GM23338 (cell line): ENCODE measurements at regions not wholly inside any gene's neighbourhood (a gene's known extent, or its start where the extent isn't known, plus 50 kb on each side); places are given as distances from the start of the nearest gene placed in this dataset.
A peak's percentile ranks its signal among the peaks of the same experiment; 100 is the strongest.

Source experiments
- ATAC-seq: fragments of 200-7000 bp; cut with Tn5 transposase; 3 replicates; pipeline ENCODE4 v1.9.1; 2020
- DNase-seq: peaks from one replicate; pipeline ENCODE4 v3.0.0-alpha.2; 2015; ENCODE audit warnings: low spot score
- H2AFZ ChIP-seq: fragments of 200-600 bp; sonication (generic); 2 replicates; pipeline ENCODE4 v1.8.0; 2016; ENCODE audit warnings: antibody characterized with exemption, mild to moderate bottlenecking, moderate library complexity
- H3F3A ChIP-seq: fragments of 200-600 bp; sonication (generic); replicated peaks from 2 replicates; pipeline ENCODE4 v1.8.0; 2017; ENCODE audit warnings: antibody characterized with exemption, mixed run types, low read depth
- H3K27ac ChIP-seq: fragments of 200-600 bp; sonication (generic); 2 replicates; pipeline ENCODE4 v1.6.1; 2016; ENCODE audit warnings: low read depth
- H3K27me3 ChIP-seq: fragments of 200-600 bp; sonication (generic); 2 replicates; pipeline ENCODE4 v1.8.0; 2016; ENCODE audit warnings: mild to moderate bottlenecking, mixed run types, moderate library complexity; ENCODE audit not compliant: insufficient read depth
- H3K36me3 ChIP-seq: fragments of 200-600 bp; sonication (generic); 2 replicates; pipeline ENCODE4 v1.8.0; 2016; ENCODE audit warnings: mild to moderate bottlenecking; ENCODE audit not compliant: insufficient read depth
- H3K4me1 ChIP-seq: fragments of 200-600 bp; sonication (generic); 2 replicates; pipeline ENCODE4 v1.8.0; 2016; ENCODE audit warnings: mild to moderate bottlenecking, moderate library complexity; ENCODE audit not compliant: insufficient read depth
- H3K4me2 ChIP-seq: fragments of 200-600 bp; sonication (generic); 2 replicates; pipeline ENCODE4 v1.7.1; 2017; ENCODE audit warnings: mixed run types
- H3K4me3 ChIP-seq: fragments of 200-600 bp; sonication (generic); 2 replicates; pipeline ENCODE4 v1.6.1; 2016; ENCODE audit warnings: mixed run types
- H3K79me2 ChIP-seq: fragments of 200-600 bp; sonication (generic); replicated peaks from 2 replicates; pipeline ENCODE4 v1.8.0; 2017; ENCODE audit warnings: mild to moderate bottlenecking; ENCODE audit not compliant: insufficient read depth
- H3K9me2 ChIP-seq: fragments of 200-600 bp; sonication (generic); 2 replicates; pipeline ENCODE4 v1.8.0; 2017; ENCODE audit not compliant: insufficient read depth
- H4K20me1 ChIP-seq: fragments of 200-600 bp; sonication (generic); replicated peaks from 2 replicates; pipeline ENCODE4 v1.8.0; 2017; ENCODE audit warnings: mild to moderate bottlenecking; ENCODE audit not compliant: insufficient read depth
- H3K27ac Mint-ChIP-seq: 2 replicates; pipeline ENCODE4 v1.8.0; 2020; ENCODE audit warnings: inconsistent platforms, mild to moderate bottlenecking, moderate library complexity, mixed read lengths
- H3K27me3 Mint-ChIP-seq: 3 replicates; pipeline ENCODE4 v1.8.0; 2022; ENCODE audit warnings: low read depth, mild to moderate bottlenecking, moderate library complexity, mixed read lengths, inconsistent platforms; ENCODE audit not compliant: insufficient read depth, poor library complexity
- H3K36me3 Mint-ChIP-seq: 3 replicates; pipeline ENCODE4 v1.8.0; 2021; ENCODE audit warnings: low read depth, mild to moderate bottlenecking, inconsistent platforms, moderate library complexity, mixed read lengths
- H3K4me1 Mint-ChIP-seq: 3 replicates; pipeline ENCODE4 v1.8.0; 2020; ENCODE audit warnings: mild to moderate bottlenecking, inconsistent platforms, mixed read lengths
- H3K4me3 Mint-ChIP-seq: 3 replicates; pipeline ENCODE4 v1.8.0; 2021; ENCODE audit warnings: moderate library complexity, mild to moderate bottlenecking, inconsistent platforms, mixed read lengths
- H3K9me3 Mint-ChIP-seq: 3 replicates; pipeline ENCODE4 v1.8.0; 2020; ENCODE audit warnings: moderate library complexity, mild to moderate bottlenecking, inconsistent platforms, mixed read lengths
- CREB1 ChIP-seq: fragments of 250-450 bp; sonication (Bioruptor Pico); IDR thresholded peaks from 2 replicates; pipeline ENCODE4 v1.5.0; 2020; ENCODE audit warnings: low read depth, mild to moderate bottlenecking, moderate library complexity
- CTCF ChIP-seq, 2 experiments: fragments of 200-600 bp in 1 of 2; sonication (generic) in 1 of 2; conservative IDR thresholded peaks; 2 replicates each; pipeline versions ENCODE4 v1.5.1 to v1.6.1; 2016 to 2017; ENCODE audit warnings: antibody characterized with exemption in 2 of 2, low read depth in 2 of 2, mild to moderate bottlenecking in 2 of 2, moderate library complexity in 1 of 2
- EZH2 ChIP-seq: fragments of 200-600 bp; sonication (generic); IDR thresholded peaks from one replicate; pipeline ENCODE4 v1.8.0; 2017; ENCODE audit warnings: antibody characterized with exemption, mild to moderate bottlenecking, low read depth; ENCODE audit not compliant: unreplicated experiment
- EZH2phosphoT487 ChIP-seq: fragments of 200-600 bp; sonication (generic); IDR thresholded peaks from one replicate; pipeline ENCODE4 v1.8.1; 2018; ENCODE audit warnings: antibody characterized with exemption; ENCODE audit not compliant: unreplicated experiment
- JUNB ChIP-seq: IDR thresholded peaks from one replicate; pipeline ENCODE4 v1.6.1; 2016; ENCODE audit warnings: antibody characterized with exemption; ENCODE audit not compliant: unreplicated experiment
- NANOG ChIP-seq: IDR thresholded peaks from 2 replicates; pipeline ENCODE4 v1.6.1; 2016; ENCODE audit warnings: antibody characterized with exemption, borderline replicate concordance
- POLR2AphosphoS5 ChIP-seq: IDR thresholded peaks from 2 replicates; pipeline ENCODE4 v1.6.1; 2016; ENCODE audit warnings: antibody characterized with exemption, low read depth
- REST ChIP-seq: IDR thresholded peaks from one replicate; pipeline ENCODE4 v1.6.1; 2018; ENCODE audit warnings: antibody characterized with exemption; ENCODE audit not compliant: unreplicated experiment
- STAT1 ChIP-seq: IDR thresholded peaks from one replicate; pipeline ENCODE4 v1.6.1; 2016; ENCODE audit warnings: antibody characterized with exemption; ENCODE audit not compliant: unreplicated experiment
- ZNF331 ChIP-seq: fragments of 250-450 bp; sonication (Bioruptor Pico); IDR thresholded peaks from 2 replicates; pipeline ENCODE4 v1.5.0; 2020; ENCODE audit warnings: low read depth, mild to moderate bottlenecking, moderate library complexity
- ZNF462 ChIP-seq: fragments of 250-450 bp; sonication (Bioruptor Pico); IDR thresholded peaks from 2 replicates; pipeline ENCODE4 v1.5.0; 2020; ENCODE audit warnings: mild to moderate bottlenecking, moderate library complexity

GRCh38 chr5:5564898-5565297 is 142.4 kb downstream of the ICE1 start:
- Histone ChIP-seq H3K79me2 (no peaks in the 10 kb centered on the region), H3F3A (no peaks in the 10 kb centered on the region), H4K20me1 (no peaks in the 10 kb centered on the region), H3K4me3 (no peak overlapping the region), H2AFZ (peak overlapping the region; percentile 40; the same call in 1 of the 2 replicates), H3K27ac (no peak overlapping the region), H3K4me2 (no peak overlapping the region), H3K9me2 (no peaks in the 10 kb centered on the region), H3K4me1 (no peaks in the 10 kb centered on the region), H3K27me3 (no peaks in the 10 kb centered on the region), H3K36me3 (no peaks in the 10 kb centered on the region)
- ATAC-seq (no peak), DNase-seq (no peak)
- H3K9me3 Mint-ChIP-seq: no peaks in the 10 kb centered on the region; the same call in 2 of the 3 replicates
- H3K36me3 Mint-ChIP-seq: no peaks in the 10 kb centered on the region
- H3K27me3 Mint-ChIP-seq: peaks cover 2% of the 10 kb centered on the region
- TF ChIP-seq POLR2AphosphoS5: no peak
- H3K4me3 Mint-ChIP-seq: no peak overlapping the region
- no peak overlapping the region for H3K27ac Mint-ChIP-seq
- H3K4me1 Mint-ChIP-seq: peaks cover 9% of the 10 kb centered on the region

GRCh38 chr5:5560016-5560415 is 137.5 kb downstream of the ICE1 start:
- no peaks in the 10 kb centered on the region for H3K79me2 ChIP-seq
- ATAC-seq: no peak
- 0 out of 3 replicates have a peak, but pooled peaks cover 2% of the 10 kb centered on the region for H3K36me3 Mint-ChIP-seq
- no peaks in the 10 kb centered on the region for H3K27me3 ChIP-seq
- H3K27me3 Mint-ChIP-seq: no peaks in the 10 kb centered on the region
- H3K4me3 ChIP-seq: no peak overlapping the region
- H3K9me2 ChIP-seq: no peaks in the 10 kb centered on the region
- H3K4me1 Mint-ChIP-seq: peaks cover 11% of the 10 kb centered on the region
- peaks cover 2% of the 10 kb centered on the region; the same call in 2 of the 3 replicates for H3K9me3 Mint-ChIP-seq
- no peaks in the 10 kb centered on the region for H4K20me1 ChIP-seq
- H3K27ac ChIP-seq: no peak overlapping the region
- no peak for DNase-seq
- H3K27ac Mint-ChIP-seq: peak overlapping the region; percentile 3; the same call in 1 of the 2 replicates
- H3K4me2 ChIP-seq: no peak overlapping the region
- no peaks in the 10 kb centered on the region for H3F3A ChIP-seq
- no peak overlapping the region for H3K4me3 Mint-ChIP-seq
- H2AFZ ChIP-seq: peak overlapping the region; percentile 11; the same call in 1 of the 2 replicates
- H3K4me1 ChIP-seq: no peaks in the 10 kb centered on the region
- no peaks in the 10 kb centered on the region for H3K36me3 ChIP-seq
- TF ChIP-seq CTCF (conservative IDR thresholded peaks at IDR 0.05; ENCODE audit: low read depth in 2 of 2) (no peak), REST (no peak), NANOG (no peak), ZNF462 (no peak), ZNF331 (CRISPR knock-in tag) (no peak), STAT1 (no peak), EZH2phosphoT487 (no peak), POLR2AphosphoS5 (no peak), JUNB (no peak), CREB1 (CRISPR knock-in tag) (no peak), EZH2 (no peak)
